Panc1 (cell line): ENCODE measurements at regions not wholly inside any gene's neighbourhood (a gene's known extent, or its start where the extent isn't known, plus 50 kb on each side); places are given as distances from the start of the nearest gene placed in this dataset.

Experiments used
- POLR2AphosphoS5 ChIP-seq: IDR thresholded peaks from 2 replicates; pipeline ENCODE4 v1.6.1; 2012; ENCODE audit warnings: mild to moderate bottlenecking, low read depth, low read length, moderate library complexity
- SIN3A ChIP-seq: IDR thresholded peaks from 2 replicates; pipeline ENCODE4 v1.6.1; 2012; ENCODE audit warnings: low read depth, mild to moderate bottlenecking, low read length, moderate library complexity, borderline replicate concordance; ENCODE audit not compliant: insufficient read depth
- TF ChIP-seq, protein P1 (sequence below): fragments of 450-650 bp; IDR thresholded peaks from 2 replicates; pipeline ENCODE4 v1.5.1; 2017; ENCODE audit warnings: mild to moderate bottlenecking

- TF ChIP-seq, protein P1, sequence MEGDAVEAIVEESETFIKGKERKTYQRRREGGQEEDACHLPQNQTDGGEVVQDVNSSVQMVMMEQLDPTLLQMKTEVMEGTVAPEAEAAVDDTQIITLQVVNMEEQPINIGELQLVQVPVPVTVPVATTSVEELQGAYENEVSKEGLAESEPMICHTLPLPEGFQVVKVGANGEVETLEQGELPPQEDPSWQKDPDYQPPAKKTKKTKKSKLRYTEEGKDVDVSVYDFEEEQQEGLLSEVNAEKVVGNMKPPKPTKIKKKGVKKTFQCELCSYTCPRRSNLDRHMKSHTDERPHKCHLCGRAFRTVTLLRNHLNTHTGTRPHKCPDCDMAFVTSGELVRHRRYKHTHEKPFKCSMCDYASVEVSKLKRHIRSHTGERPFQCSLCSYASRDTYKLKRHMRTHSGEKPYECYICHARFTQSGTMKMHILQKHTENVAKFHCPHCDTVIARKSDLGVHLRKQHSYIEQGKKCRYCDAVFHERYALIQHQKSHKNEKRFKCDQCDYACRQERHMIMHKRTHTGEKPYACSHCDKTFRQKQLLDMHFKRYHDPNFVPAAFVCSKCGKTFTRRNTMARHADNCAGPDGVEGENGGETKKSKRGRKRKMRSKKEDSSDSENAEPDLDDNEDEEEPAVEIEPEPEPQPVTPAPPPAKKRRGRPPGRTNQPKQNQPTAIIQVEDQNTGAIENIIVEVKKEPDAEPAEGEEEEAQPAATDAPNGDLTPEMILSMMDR, result no peak
- TF ChIP-seq SIN3A, result no peak
- no peak for TF ChIP-seq POLR2AphosphoS5
These were observed 54.8 kb downstream of the CCDC71L start for GRCh38 chr7:106606120-106606519.
